T-cell (primary cell): ENCODE measurements at regions not wholly inside any gene's neighbourhood (a gene's known extent, or its start where the extent isn't known, plus 50 kb on each side); places are given as distances from the start of the nearest gene placed in this dataset.

Source experiments
- ATAC-seq, 4 experiments: fragments of 200-7000 bp in 3 of 4; fragments of 150-1000 bp in 1 of 4; cut with Tn5 transposase; replicated peaks in 1 of 4; 1 replicate in 3 of 4; 2 replicates in 1 of 4; pipeline ENCODE4 v1.10.0; 2021; ENCODE audit warnings: moderate library complexity in 3 of 4, mild to moderate bottlenecking in 2 of 4, moderate number of reproducible peaks in 1 of 4
- CTCF ChIA-PET, 2 donors: fragments of 300-600 bp; sonication (Branson Sonifier 250); formaldehyde crosslinking; loops; one replicate each; lab custom pipeline; 2022; ENCODE audit warnings: antibody characterized with exemption in 2 of 2; lab: Charles Lee
- POLR2A ChIA-PET, 2 donors: fragments of 300-600 bp; sonication (Branson Sonifier 250); formaldehyde crosslinking; loops; one replicate each; lab custom pipeline; 2022; ENCODE audit warnings: antibody characterized with exemption in 2 of 2; lab: Charles Lee
- DNase-seq, 35 experiments: peaks; one replicate each; pipeline versions ENCODE4 v3.0.0 to v3.0.0-alpha.2; 2013 to 2023
- H3K27ac ChIP-seq: one replicate; pipeline ENCODE4 v1.5.1; 2013; ENCODE audit warnings: low read length
- H3K27me3 ChIP-seq, 2 experiments: replicated peaks in 1 of 2; 1 replicate in 1 of 2; 2 replicates in 1 of 2; pipeline versions ENCODE4 v1.6.1 to v1.7.0; 2013; ENCODE audit warnings: low read length in 1 of 2, mixed read lengths in 1 of 2; ENCODE audit not compliant: control insufficient read depth in 2 of 2, insufficient read depth in 2 of 2; ENCODE audit errors: extremely low read depth in 1 of 2
- H3K36me3 ChIP-seq, 2 donors: 1 replicate in 1 of 2; 2 replicates in 1 of 2; pipeline versions ENCODE4 v1.6.1 to v1.7.0; 2013; ENCODE audit warnings: low read length in 1 of 2; ENCODE audit not compliant: control insufficient read depth in 2 of 2, insufficient read depth in 1 of 2; ENCODE audit errors: extremely low read depth in 1 of 2
- H3K4me1 ChIP-seq, 2 experiments: 1 replicate in 1 of 2; 2 replicates in 1 of 2; pipeline versions ENCODE4 v1.6.1 to v1.7.0; 2013; ENCODE audit warnings: low read length in 2 of 2, mixed read lengths in 1 of 2; ENCODE audit not compliant: insufficient read depth in 2 of 2, control insufficient read depth in 1 of 2; ENCODE audit errors: extremely low read depth in 1 of 2
- H3K4me3 ChIP-seq, 2 donors: 1 replicate in 1 of 2; 2 replicates in 1 of 2; pipeline versions ENCODE4 v1.5.1 to v1.7.0; 2013; ENCODE audit warnings: mild to moderate bottlenecking in 2 of 2, low read length in 1 of 2, moderate library complexity in 1 of 2; ENCODE audit not compliant: control insufficient read depth in 1 of 2; ENCODE audit errors: extremely low read depth in 1 of 2
- H3K9me3 ChIP-seq: 2 replicates; pipeline ENCODE4 v1.7.0; 2013
- H3K27ac Mint-ChIP-seq, 2 donors: one replicate each; pipeline ENCODE4 v1.8.0; 2020 to 2021; ENCODE audit warnings: mild to moderate bottlenecking in 2 of 2, mixed read lengths in 2 of 2
- H3K27me3 Mint-ChIP-seq, 2 donors: one replicate each; pipeline ENCODE4 v1.8.0; 2021 to 2022; ENCODE audit warnings: mixed read lengths in 2 of 2
- H3K36me3 Mint-ChIP-seq: one replicate; pipeline ENCODE4 v1.8.0; 2021; ENCODE audit warnings: mixed read lengths
- H3K4me1 Mint-ChIP-seq, 3 donors: one replicate each; pipeline ENCODE4 v1.8.0; 2020 to 2022; ENCODE audit warnings: mixed read lengths in 3 of 3, mild to moderate bottlenecking in 1 of 3
- H3K4me3 Mint-ChIP-seq, 3 donors: one replicate each; pipeline ENCODE4 v1.8.0; 2020 to 2022; ENCODE audit warnings: mild to moderate bottlenecking in 3 of 3, mixed read lengths in 3 of 3, moderate library complexity in 3 of 3
- H3K9me3 Mint-ChIP-seq, 3 donors: one replicate each; pipeline ENCODE4 v1.8.0; 2020 to 2022; ENCODE audit warnings: mixed read lengths in 3 of 3
- WGBS: methylation state at CpG from one replicate; pipeline ENCODE4 v1.1.5; 2013; ENCODE audit warnings: missing lambda C conversion rate; ENCODE audit not compliant: insufficient coverage; 5-methylcytosine and 5-hydroxymethylcytosine counted together

- Mint-ChIP-seq H3K27ac (no peak overlapping the region), H3K36me3 (no peaks in the 10 kb centered on the region), H3K9me3 (no peaks in the 10 kb centered on the region), H3K4me3 (no peak overlapping the region), H3K27me3 (peaks cover 5 to 8% of the 10 kb centered on the region in 2 donors), H3K4me1 (no peaks in the 10 kb centered on the region)
- Histone ChIP-seq H3K27me3 (no peaks in the 10 kb centered on the region), H3K4me1 (no peaks in the 10 kb centered on the region), H3K27ac (no peak overlapping the region), H3K9me3 (no peaks in the 10 kb centered on the region), H3K4me3 (no peak overlapping the region), H3K36me3 (no peaks in the 10 kb centered on the region)
- WGBS: no CpG with 5 or more reads among the region's 6 CpGs
- ChIA-PET CTCF (no interaction called here), POLR2A (no interaction called here)
- no peak for ATAC-seq
- DNase-seq: no peak
These were observed 127.3 kb downstream of the MAD2L1 start for GRCh38 chr4:119939071-119939995.

GRCh38 chr4:119937746-119938145, 128.9 kb downstream of the MAD2L1 start:
- no peak for DNase-seq
- no peak for ATAC-seq
- Mint-ChIP-seq H3K36me3 (no peaks in the 10 kb centered on the region), H3K4me3 (no peak overlapping the region), H3K9me3 (no peaks in the 10 kb centered on the region), H3K27ac (no peak overlapping the region), H3K27me3 (peaks cover 5 to 8% of the 10 kb centered on the region in 2 donors), H3K4me1 (no peaks in the 10 kb centered on the region)
- ChIA-PET CTCF (no interaction called here), POLR2A (no interaction called here)
- Histone ChIP-seq H3K27ac (no peak overlapping the region), H3K4me3 (no peak overlapping the region), H3K36me3 (no peaks in the 10 kb centered on the region), H3K4me1 (no peaks in the 10 kb centered on the region), H3K27me3 (no peaks in the 10 kb centered on the region), H3K9me3 (no peaks in the 10 kb centered on the region)

GRCh38 chr4:119933606-119934005, 133.0 kb downstream of the MAD2L1 start:
- Mint-ChIP-seq H3K4me3 (no peak overlapping the region), H3K36me3 (no peaks in the 10 kb centered on the region), H3K27me3 (peaks cover 5 to 8% of the 10 kb centered on the region in 2 donors), H3K27ac (no peak overlapping the region), H3K4me1 (no peaks in the 10 kb centered on the region), H3K9me3 (no peaks in the 10 kb centered on the region)
- ATAC-seq: no peak
- 100% methylated on average over 1 of the region's 1 CpG for WGBS
- Histone ChIP-seq H3K36me3 (no peaks in the 10 kb centered on the region), H3K4me3 (no peak overlapping the region), H3K9me3 (no peaks in the 10 kb centered on the region), H3K4me1 (no peaks in the 10 kb centered on the region), H3K27me3 (no peaks in the 10 kb centered on the region), H3K27ac (no peak overlapping the region)
- DNase-seq: no peak
- POLR2A ChIA-PET: no interaction called here
- CTCF ChIA-PET: no interaction called here

GRCh38 chr4:119932277-119932676, 134.4 kb downstream of the MAD2L1 start:
- Mint-ChIP-seq H3K27me3 (peaks cover 0 to 5% of the 10 kb centered on the region in 2 donors), H3K36me3 (no peaks in the 10 kb centered on the region), H3K4me3 (no peak overlapping the region), H3K4me1 (no peaks in the 10 kb centered on the region), H3K27ac (no peak overlapping the region), H3K9me3 (no peaks in the 10 kb centered on the region)
- POLR2A ChIA-PET: no interaction called here
- no peak for DNase-seq
- no peaks in the 10 kb centered on the region for H3K9me3 ChIP-seq
- no peak for ATAC-seq
- H3K4me1 ChIP-seq: no peaks in the 10 kb centered on the region
- H3K36me3 ChIP-seq: no peaks in the 10 kb centered on the region
- no CpG with 5 or more reads among the region's 2 CpGs for WGBS
- H3K4me3 ChIP-seq: no peak overlapping the region
- H3K27me3 ChIP-seq: no peaks in the 10 kb centered on the region
- CTCF ChIA-PET: no interaction called here
- no peak overlapping the region for H3K27ac ChIP-seq

- no peak overlapping the region for H3K4me3 ChIP-seq
- H3K36me3 Mint-ChIP-seq: no peaks in the 10 kb centered on the region
- no peaks in the 10 kb centered on the region for H3K27me3 ChIP-seq
- H3K4me1 ChIP-seq: no peaks in the 10 kb centered on the region
- ChIA-PET CTCF (no interaction called here), POLR2A (no interaction called here)
- H3K4me1 Mint-ChIP-seq: no peaks in the 10 kb centered on the region
- no peaks in the 10 kb centered on the region for H3K36me3 ChIP-seq
- H3K9me3 Mint-ChIP-seq: no peaks in the 10 kb centered on the region
- H3K4me3 Mint-ChIP-seq: no peak overlapping the region
- H3K27ac ChIP-seq: no peak overlapping the region
- no peak for ATAC-seq
- no peak for DNase-seq
- no peaks in the 10 kb centered on the region for H3K9me3 ChIP-seq
- H3K27me3 Mint-ChIP-seq: no peaks in the 10 kb centered on the region
- H3K27ac Mint-ChIP-seq: no peak overlapping the region
- no CpG with 5 or more reads among the region's 1 CpG for WGBS
These were observed 136.1 kb downstream of the MAD2L1 start for GRCh38 chr4:119930546-119930945.

GRCh38 chr4:119921830-119922229, 144.8 kb downstream of the MAD2L1 start:
- POLR2A ChIA-PET: no interaction called here
- no peak overlapping the region for H3K4me3 ChIP-seq
- H3K36me3 Mint-ChIP-seq: no peaks in the 10 kb centered on the region
- CTCF ChIA-PET: no interaction called here
- H3K4me1 ChIP-seq: no peaks in the 10 kb centered on the region
- H3K27me3 ChIP-seq: no peaks in the 10 kb centered on the region
- H3K27ac Mint-ChIP-seq: no peak overlapping the region
- H3K4me3 Mint-ChIP-seq: no peak overlapping the region
- DNase-seq (no peak), ATAC-seq (no peak)
- no peaks in the 10 kb centered on the region for H3K4me1 Mint-ChIP-seq
- peaks cover 0 to 9% (median 7%) of the 10 kb centered on the region in 3 donors for H3K9me3 Mint-ChIP-seq
- H3K27me3 Mint-ChIP-seq: no peaks in the 10 kb centered on the region
- H3K27ac ChIP-seq: no peak overlapping the region
- no peaks in the 10 kb centered on the region for H3K36me3 ChIP-seq
- no peaks in the 10 kb centered on the region for H3K9me3 ChIP-seq
- 87% methylated on average over 2 of the region's 4 CpGs for WGBS
